Body of pancreas (tissue), 4 donors: ENCODE measurements at regions not wholly inside any gene's neighbourhood (a gene's known extent, or its start where the extent isn't known, plus 50 kb on each side); places are given as distances from the start of the nearest gene placed in this dataset.

Source experiments
- POLR2A ChIP-seq, 3 donors: fragments of 450-650 bp; IDR thresholded peaks; one replicate each; pipeline ENCODE4 v1.6.1; 2016; ENCODE audit warnings: antibody characterized with exemption in 3 of 3, mild to moderate bottlenecking in 2 of 3
- TF ChIP-seq, protein P1 (sequence below), 7 experiments: fragments of 450-650 bp in 4 of 7; fragments of 200-600 bp in 3 of 7; sonication (generic) in 3 of 7; IDR thresholded peaks; one replicate each; pipeline ENCODE4 v1.5.1; 2016 to 2019; ENCODE audit warnings: antibody characterized with exemption in 7 of 7

DNA sequence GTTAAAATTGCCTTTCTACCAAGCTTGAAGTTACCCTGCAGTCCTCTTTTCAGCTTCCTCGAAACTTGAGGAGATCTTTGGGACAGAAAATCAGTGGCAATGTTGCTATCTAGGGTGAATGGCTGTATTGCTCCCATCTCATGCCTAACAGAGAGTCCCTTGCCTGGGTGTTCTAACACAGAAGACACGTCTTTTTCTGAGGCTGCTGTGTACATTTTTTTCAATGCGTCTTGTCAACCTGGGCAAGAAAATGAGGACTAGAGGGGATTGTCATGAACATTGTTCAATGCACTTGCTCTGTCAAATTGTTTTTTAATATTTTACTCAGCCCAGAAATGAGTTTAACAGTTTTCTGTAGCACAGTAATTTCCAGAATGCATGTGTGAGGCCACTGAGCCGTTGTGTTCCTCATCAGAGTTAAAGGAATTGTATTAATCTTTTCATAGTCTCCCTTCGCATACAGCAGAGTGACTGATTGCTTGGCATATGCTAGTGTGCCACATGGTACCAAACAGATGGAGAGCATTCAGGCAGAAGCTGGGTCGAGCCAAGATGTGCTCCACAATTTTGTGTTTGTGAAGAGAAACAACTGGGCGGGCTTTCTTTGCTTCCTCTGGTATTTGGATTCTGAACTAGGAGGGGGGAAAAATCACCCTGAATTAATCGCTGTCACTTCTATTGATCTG, 86.0 kb downstream of the CASP12 start:
- TF ChIP-seq, protein P1, sequence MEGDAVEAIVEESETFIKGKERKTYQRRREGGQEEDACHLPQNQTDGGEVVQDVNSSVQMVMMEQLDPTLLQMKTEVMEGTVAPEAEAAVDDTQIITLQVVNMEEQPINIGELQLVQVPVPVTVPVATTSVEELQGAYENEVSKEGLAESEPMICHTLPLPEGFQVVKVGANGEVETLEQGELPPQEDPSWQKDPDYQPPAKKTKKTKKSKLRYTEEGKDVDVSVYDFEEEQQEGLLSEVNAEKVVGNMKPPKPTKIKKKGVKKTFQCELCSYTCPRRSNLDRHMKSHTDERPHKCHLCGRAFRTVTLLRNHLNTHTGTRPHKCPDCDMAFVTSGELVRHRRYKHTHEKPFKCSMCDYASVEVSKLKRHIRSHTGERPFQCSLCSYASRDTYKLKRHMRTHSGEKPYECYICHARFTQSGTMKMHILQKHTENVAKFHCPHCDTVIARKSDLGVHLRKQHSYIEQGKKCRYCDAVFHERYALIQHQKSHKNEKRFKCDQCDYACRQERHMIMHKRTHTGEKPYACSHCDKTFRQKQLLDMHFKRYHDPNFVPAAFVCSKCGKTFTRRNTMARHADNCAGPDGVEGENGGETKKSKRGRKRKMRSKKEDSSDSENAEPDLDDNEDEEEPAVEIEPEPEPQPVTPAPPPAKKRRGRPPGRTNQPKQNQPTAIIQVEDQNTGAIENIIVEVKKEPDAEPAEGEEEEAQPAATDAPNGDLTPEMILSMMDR (IDR thresholded peaks at IDR 0.05) = no peak
- no peak for TF ChIP-seq POLR2A (IDR thresholded peaks at IDR 0.05)
